ENCODE measurements at regions not wholly inside any gene's neighbourhood (a gene's known extent, or its start where the extent isn't known, plus 50 kb on each side); places are given as distances from the start of the nearest gene placed in this dataset.

GRCh38 chr9:113651896-113652295, 188.4 kb downstream of the RGS3 start:
- TF ChIP-seq CTCF (IDR thresholded peaks at IDR 0.05) (no peak), POLR2AphosphoS5 (IDR thresholded peaks at IDR 0.05) (no peak), EP300 (IDR thresholded peaks at IDR 0.05) (no peak)

All from suprapubic skin (tissue), 4 donors.